ENCODE measurements at regions not wholly inside any gene's neighbourhood (a gene's known extent, or its start where the extent isn't known, plus 50 kb on each side); places are given as distances from the start of the nearest gene placed in this dataset.

- peak; percentile 50 for FAIRE-seq
- H3K36me3 ChIP-seq (ENCODE audit: insufficient read depth, low read length) = no peaks in the 10 kb centered on the region
- no peak overlapping the region for H3K4me3 ChIP-seq (ENCODE audit: insufficient read depth, low read depth, low read length)
- H3K27ac ChIP-seq (ENCODE audit: low read depth, low read length) = no peak overlapping the region
- no peaks in the 10 kb centered on the region for H3K36me3 Mint-ChIP-seq (ENCODE audit: low read depth, unreplicated experiment)
- no peaks in the 10 kb centered on the region for H3K4me1 Mint-ChIP-seq (ENCODE audit: low read depth, unreplicated experiment)
- H3K9me3 Mint-ChIP-seq (ENCODE audit: unreplicated experiment) = peaks cover 2% of the 10 kb centered on the region
- H3K9me3 ChIP-seq (ENCODE audit: insufficient read depth, low read depth, low read length) = no peaks in the 10 kb centered on the region
- TF ChIP-seq CTCF (IDR thresholded peaks at IDR 0.05; ENCODE audit: insufficient read depth, low read depth, low read length) (peak; percentile 79), EZH2 (IDR thresholded peaks at IDR 0.05; ENCODE audit: insufficient read depth, low read length) (no peak)
- H3K27me3 ChIP-seq (ENCODE audit: insufficient read depth, low read length) = no peaks in the 10 kb centered on the region
- H3K4me2 ChIP-seq (ENCODE audit: low read length) = no peak overlapping the region
- no peaks in the 10 kb centered on the region for H3K79me2 ChIP-seq (ENCODE audit: insufficient read depth, low read length)
- no peak overlapping the region for H3K4me3 Mint-ChIP-seq (ENCODE audit: unreplicated experiment)
- peak; percentile 31 for DNase-seq (ENCODE audit: low read depth)
- no peak overlapping the region for H3K27ac Mint-ChIP-seq (ENCODE audit: unreplicated experiment)
- no peak overlapping the region for H2AFZ ChIP-seq (ENCODE audit: low read depth, low read length)
- H3K9ac ChIP-seq (ENCODE audit: low read length) = no peak overlapping the region
- H4K20me1 ChIP-seq (ENCODE audit: insufficient read depth, low read length) = no peaks in the 10 kb centered on the region
- peaks cover 9% of the 10 kb centered on the region for H3K27me3 Mint-ChIP-seq (ENCODE audit: low read depth, unreplicated experiment)
- H3K4me1 ChIP-seq (ENCODE audit: insufficient read depth, low read length) = no peaks in the 10 kb centered on the region
These were observed 324.2 kb downstream of the HLX start for GRCh38 chr1:221203224-221204054.

- H2AFZ ChIP-seq (ENCODE audit: low read depth, low read length) = no peak overlapping the region
- TF ChIP-seq CTCF (IDR thresholded peaks at IDR 0.05; ENCODE audit: insufficient read depth, low read depth, low read length) = no peak
- no peak for TF ChIP-seq EZH2 (IDR thresholded peaks at IDR 0.05; ENCODE audit: insufficient read depth, low read length)
- H3K4me3 ChIP-seq (ENCODE audit: insufficient read depth, low read depth, low read length) = no peak overlapping the region
- peaks cover 5% of the 10 kb centered on the region for H3K9me3 Mint-ChIP-seq (ENCODE audit: unreplicated experiment)
- H3K9ac ChIP-seq (ENCODE audit: low read length) = no peak overlapping the region
- H3K4me2 ChIP-seq (ENCODE audit: low read length) = no peak overlapping the region
- no peaks in the 10 kb centered on the region for H3K4me1 Mint-ChIP-seq (ENCODE audit: low read depth, unreplicated experiment)
- H3K27me3 Mint-ChIP-seq (ENCODE audit: low read depth, unreplicated experiment) = peaks cover 9% of the 10 kb centered on the region
- no peaks in the 10 kb centered on the region for H3K79me2 ChIP-seq (ENCODE audit: insufficient read depth, low read length)
- H3K27ac Mint-ChIP-seq (ENCODE audit: unreplicated experiment) = no peak overlapping the region
- H3K4me1 ChIP-seq (ENCODE audit: insufficient read depth, low read length) = no peaks in the 10 kb centered on the region
- peak; percentile 45 for FAIRE-seq
- no peak overlapping the region for H3K4me3 Mint-ChIP-seq (ENCODE audit: unreplicated experiment)
- no peaks in the 10 kb centered on the region for H4K20me1 ChIP-seq (ENCODE audit: insufficient read depth, low read length)
- no peak for DNase-seq (ENCODE audit: low read depth)
- no peaks in the 10 kb centered on the region for H3K36me3 Mint-ChIP-seq (ENCODE audit: low read depth, unreplicated experiment)
- H3K27ac ChIP-seq (ENCODE audit: low read depth, low read length) = no peak overlapping the region
- no peaks in the 10 kb centered on the region for H3K36me3 ChIP-seq (ENCODE audit: insufficient read depth, low read length)
- no peaks in the 10 kb centered on the region for H3K27me3 ChIP-seq (ENCODE audit: insufficient read depth, low read length)
- no peaks in the 10 kb centered on the region for H3K9me3 ChIP-seq (ENCODE audit: insufficient read depth, low read depth, low read length)
These were observed 325.0 kb downstream of the HLX start for GRCh38 chr1:221204055-221204833.

All from astrocyte (in vitro differentiated cells and primary cell).